Inferior parietal cortex (tissue), 1 donor: ENCODE measurements at regions not wholly inside any gene's neighbourhood (a gene's known extent, or its start where the extent isn't known, plus 50 kb on each side); places are given as distances from the start of the nearest gene placed in this dataset.
"Not testable (repeated sequence)": the region's sequence is repeated elsewhere in the genome, so short reads cannot be mapped to it uniquely, and the experiment has no call there.

ENCODE experiments used
- DNase-seq: peaks from one replicate; pipeline ENCODE4 v3.0.0-alpha.2; 2016; ENCODE audit errors: extremely low spot score

DNA sequence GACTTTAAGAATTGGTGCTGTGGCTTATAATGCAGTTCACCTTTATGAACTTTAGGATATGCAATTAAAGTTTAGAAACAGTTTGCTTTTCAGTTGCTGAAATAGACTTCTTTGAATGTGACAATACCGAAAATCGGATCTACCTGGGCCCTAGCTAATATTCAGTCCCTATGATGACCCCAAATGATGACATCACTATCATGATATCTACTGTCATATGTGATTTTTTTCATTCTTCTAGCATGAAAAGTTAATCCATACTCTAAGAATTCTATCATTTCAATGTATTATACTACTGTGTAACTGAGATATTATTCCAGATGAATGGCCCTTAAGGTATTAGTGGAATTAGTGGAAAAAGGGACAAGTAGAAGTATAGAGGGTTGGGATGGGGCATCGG is 487.2 kb upstream of the TUSC1 start:
- no peak for DNase-seq

DNA sequence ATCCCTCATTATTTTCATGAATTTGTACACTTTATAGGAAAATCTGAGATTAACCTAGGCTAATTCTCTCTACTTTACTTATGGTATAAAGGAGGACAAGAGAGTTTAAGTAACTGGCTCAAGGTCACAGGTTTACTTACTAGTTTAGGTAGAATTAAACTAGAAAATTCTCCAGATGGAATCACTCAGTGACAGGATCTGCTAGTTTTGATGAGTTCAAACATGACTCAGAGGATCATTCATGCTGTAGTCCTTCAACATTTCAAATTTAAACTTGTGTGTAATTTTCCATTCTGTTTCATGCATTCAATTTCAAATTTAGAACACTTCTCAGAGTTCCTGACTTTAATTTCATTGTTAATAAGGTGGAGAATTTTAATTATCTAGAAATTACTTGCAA is 485.7 kb upstream of the TUSC1 start:
- no peak for DNase-seq

DNA sequence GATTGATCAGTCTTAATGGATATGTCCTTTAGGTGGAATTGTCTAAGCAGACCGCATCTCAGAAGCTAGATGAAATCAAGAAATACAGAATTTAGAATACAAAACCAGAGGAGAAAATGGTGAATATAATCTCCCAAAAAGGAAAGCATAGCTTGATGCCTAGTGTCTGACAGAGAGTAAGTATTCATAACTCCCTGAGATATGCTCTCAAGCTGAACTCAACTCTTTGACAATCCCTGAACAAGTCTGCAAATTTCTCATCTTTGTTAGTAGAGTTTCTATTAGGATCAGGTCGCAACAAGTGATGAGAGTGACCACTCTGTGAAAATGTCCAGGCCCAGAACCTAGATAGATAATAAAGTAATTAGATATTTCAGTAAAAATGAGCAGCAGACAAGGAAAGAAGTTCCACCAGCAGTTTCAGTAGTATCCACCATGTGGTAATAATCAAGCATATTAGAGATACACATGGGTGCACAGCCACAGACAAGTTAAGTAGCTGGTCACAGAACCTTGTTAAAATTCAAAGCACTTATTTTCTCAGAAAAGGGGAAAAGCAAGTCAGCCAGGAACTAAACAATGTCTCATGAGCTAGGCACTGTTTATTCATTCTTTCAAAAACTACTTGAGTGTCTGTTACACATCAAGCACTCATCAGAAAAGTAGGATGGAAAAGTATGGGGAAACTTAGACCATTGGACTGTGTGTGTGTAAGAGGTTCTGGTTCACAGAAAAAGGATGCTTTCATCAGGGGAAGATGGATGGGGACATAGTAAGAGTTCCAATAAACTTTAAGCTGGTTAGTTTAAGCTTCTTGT is 481.5 kb upstream of the TUSC1 start:
- no peak for DNase-seq

DNA sequence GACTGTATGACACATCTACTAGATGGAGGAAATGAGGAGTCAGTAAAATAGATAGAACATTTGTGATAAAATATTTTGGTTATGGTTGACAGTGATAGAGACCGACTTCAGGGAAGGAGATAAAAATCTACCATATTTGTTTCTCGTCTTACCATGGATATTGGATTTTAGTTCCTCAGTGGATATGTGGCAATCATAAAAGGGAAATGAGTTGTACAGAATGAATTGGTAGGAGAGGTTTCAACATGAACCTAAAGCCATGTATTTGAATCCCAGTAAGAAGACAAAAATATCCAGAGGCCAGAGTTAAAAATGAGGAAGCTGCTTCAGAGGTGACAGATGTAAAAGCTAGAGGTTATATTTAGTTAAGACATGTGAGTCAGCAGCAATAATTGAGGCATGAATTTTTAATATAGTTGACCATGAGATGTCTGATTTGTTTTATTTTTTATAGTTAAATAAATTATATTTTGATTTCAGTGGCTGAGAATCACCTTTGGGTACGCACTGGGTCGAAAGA is 480.4 kb upstream of the TUSC1 start:
- DNase-seq = no peak

DNA sequence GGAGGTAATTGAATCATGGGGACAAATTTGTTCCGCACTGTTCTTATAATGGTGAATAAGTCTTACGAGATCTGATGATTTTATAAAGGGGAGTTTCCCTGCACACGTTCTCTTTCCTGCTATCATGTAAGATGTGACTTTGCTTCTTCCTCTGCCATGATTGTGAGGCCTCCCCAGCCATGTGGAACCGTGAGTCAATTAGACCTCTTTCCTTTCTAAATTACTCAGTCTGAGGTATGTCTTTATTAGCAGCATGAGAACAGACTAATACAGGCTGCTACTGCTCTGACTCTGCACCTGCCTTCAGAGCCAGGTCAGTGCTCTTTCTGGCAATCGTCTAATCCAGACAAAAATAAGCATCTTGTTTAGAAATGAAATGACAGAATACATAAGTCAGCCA is 479.2 kb upstream of the TUSC1 start:
- no peak for DNase-seq

DNA sequence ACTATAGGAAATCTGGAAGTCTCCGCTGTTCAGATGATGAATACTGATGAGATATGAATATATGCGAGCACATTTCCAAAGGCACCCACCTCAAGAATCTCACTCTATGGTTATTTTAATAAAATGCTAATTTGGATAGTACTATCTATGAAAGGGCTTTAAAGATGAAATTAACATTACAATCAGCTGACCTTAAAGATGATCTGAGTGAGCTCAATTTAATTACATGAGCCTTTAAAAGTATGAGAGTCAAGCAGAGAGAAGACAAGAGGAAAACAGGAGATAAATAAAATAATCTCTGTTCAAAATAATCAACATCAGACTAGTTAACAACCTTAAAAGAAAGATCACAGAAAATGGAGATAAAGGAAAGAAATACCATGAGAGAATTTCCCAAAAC is 474.1 kb upstream of the TUSC1 start:
- no peak for DNase-seq

DNA sequence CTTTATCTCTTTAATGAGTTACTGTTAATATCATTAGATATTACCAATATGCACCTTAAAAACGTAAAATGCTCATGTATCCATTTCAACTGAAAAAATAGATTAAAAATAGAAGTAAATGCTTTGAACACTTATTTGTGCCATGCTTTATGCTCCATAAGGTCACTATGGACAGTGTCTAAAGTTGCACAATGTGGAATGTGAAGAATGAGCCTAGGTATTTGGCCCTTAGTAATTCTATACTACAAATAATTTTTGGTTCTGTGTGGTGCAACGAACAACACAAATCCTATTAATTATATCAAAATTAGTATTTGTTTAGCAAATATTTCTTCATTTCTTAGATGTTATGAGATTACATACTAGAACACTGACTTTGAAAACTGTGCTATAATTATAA is 469.9 kb upstream of the TUSC1 start:
- no peak for DNase-seq

DNA sequence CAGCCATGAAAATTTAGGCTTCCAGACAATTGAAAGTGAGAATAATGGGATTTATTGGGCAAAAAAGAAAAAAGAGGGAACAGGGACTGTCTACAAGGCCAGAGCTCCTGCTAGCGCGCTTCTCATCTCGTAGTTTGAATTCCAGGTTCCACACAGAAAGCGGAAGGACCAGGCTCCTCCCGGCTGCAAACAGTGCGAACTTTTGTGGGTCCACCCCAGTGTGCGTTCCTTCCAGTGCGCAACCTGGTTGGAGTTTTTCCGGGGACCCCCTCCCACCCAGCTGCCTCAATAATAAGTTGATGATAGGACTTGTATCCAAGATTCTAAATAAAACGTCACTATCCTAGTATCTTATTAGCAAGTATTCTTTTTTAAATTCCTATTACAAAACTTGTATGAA is 467.7 kb upstream of the TUSC1 start:
- no peak for DNase-seq

DNA sequence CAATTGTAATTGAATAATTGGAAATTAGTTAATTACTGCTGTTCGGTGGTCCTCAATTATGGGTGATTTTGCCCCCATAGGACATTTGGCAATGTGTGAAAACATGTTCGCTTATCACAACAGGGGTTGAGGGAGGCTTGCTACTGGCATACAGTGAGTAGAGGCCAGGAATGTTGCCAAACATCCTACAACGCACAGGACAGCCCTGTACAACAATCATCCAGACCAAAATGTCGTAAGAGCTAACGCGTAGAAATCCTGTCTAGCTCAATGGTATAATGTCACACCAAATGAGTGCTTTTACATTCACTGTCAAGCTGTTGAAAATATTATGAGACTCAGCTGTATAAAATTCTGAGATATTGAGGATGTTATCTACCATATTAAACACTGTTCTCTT is 464.4 kb upstream of the TUSC1 start:
- DNase-seq = no peak

DNA sequence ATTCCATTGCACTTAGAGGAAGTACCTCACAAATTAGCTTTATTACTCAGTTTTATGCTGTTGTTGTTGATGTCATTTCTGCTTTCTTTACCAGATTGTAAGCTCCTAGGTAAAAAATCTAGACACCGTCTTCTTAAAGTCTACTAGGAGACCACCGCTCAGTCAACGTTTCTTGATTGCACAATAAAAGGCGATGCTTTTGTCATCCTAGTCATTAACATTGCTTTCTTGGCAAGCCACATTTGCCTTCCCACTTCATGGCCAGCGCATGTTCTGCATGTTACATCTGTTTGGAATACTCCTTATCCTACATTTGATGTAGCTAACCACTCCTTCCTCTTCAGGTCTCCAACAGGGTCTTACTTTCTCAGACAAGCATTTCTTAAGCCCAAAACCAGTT is 464.0 kb upstream of the TUSC1 start:
- DNase-seq = no peak

DNA sequence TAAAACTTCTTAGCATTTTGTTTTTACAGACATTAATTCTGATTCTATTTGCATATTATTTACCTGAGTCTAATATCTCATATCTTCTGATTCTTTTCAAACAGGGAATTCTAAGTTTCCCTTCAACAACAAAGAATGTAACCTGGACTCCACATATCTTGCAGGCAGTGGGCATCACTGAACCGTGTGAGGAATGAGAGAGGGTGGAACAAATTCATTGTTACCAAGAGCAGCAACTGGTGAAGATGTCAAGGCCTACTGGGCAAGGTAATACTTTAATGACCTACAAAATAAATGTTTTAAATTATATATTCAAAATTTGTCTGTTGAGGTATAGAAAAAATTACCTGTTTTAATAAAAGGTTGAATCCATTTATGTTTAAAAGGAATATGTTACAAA is 455.3 kb upstream of the TUSC1 start:
- no peak for DNase-seq

DNA sequence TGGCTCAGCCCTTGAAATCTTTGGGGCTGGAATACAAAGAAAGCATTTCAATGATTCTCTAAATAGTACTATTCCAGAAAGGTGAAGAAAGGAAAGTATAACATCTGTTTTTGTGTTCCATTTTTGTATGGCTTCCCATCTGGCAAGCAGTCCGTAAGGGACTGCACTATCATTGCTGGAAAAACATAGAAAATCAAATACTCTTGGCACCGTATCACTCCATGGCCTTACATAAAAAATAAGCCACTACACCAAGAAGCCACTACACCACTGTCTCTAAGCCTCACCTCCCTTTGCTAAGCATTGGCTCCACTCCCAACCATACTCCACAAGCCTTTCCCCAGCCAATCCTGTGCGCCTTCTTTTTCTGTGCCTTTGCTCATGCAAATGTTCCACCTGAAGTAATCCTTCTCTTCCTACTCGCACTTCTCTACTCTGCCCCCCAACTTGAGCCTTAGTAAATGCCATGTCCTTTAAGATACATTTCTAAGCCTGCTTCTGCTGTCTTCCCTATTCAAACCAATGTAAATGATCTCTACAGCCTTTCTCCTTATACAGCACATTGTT is 454.6 kb upstream of the TUSC1 start:
- DNase-seq = no peak

DNA sequence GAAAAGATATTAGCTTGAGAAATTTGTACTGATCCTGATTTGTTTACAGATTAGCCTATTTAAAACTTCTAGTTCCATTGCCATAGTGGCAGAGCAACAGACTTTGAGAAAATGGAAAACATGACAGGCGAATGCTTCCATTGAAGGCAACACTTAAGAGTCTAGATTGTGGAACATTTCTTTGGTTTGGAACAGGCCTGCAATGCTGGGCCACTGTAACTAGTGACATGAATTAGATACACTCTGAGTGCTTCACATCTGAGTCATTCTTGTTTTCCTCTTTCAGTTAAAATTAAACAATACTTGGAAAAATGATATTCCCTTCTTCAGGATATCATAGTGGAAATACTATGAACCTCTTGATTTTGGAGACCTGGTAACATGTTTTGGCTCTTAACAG is 453.6 kb upstream of the TUSC1 start:
- no peak for DNase-seq

DNA sequence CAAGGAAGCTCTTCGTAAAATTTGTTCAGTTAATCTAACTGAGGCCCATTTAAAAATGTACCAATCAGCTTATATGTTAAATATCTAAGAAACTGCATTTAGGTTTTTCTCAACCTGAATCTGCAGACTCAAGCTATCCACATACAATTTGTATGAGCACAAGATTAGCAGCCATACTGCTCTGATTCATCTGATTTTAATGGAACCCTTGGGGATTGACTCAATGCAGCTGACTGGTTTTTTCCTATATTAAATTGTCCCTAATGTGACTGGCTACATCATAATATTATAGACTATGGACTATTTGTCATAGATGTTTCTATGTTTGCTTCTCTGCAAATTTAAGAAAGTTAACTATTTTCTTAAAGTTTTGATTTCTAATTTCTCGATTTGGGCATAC is 451.0 kb upstream of the TUSC1 start:
- DNase-seq = no peak

DNA sequence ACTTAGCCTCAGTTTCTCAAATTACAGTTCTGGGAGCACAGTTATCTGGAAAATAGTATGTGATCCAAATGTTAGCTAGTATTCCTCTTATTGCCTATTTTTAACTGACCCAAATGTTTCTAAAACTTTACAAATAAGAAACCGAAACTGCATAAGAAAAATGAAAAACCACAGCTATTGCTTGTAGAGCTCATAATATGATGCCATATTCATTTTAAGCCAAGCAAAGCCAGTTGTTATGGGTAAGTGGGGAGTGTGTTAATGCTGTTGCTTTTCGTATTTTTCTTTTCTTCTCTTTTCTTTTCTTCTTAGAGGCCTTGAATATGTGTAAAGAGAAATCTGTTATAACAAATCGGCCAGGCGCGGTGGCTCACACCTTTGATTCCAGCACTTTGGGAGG is 447.4 kb upstream of the TUSC1 start:
- no peak for DNase-seq

DNA sequence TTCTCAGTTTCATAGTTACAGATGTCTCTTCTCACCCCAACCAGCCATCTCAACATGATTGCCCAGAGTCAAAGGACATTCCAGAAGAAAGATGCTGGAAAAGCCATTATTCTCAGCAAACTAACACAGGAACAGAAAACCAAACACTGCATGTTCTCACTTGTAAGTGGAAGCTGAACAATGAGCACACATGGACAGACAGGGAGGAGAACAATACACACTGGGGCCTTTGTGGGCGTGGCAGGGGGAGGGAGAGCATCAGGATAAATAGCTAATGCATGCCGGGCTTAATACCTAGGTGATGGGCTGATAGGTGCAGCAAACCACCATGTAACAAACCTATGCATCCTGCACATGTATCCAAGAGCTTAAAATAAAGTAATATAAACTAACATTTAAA is 437.8 kb upstream of the TUSC1 start:
- DNase-seq = not testable (repeated sequence)

DNA sequence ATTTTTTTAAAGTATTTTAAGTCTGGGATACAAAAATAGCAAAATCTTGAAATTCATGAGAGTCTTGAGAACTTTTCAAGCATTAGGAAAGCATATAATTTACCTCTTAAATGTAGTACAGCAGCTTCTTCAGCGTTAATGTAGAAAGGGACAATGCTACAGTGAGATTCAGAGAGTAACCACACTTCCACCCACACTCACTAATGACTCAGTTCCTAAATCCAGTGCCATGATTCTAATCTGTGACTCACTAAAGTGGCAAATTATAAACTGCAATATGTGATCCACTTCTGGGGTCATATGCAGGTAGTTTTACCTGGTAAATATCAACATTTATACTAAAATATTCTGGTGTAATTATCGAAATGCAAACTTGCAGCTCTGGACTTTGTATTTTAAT is 434.5 kb upstream of the TUSC1 start:
- DNase-seq = no peak

DNA sequence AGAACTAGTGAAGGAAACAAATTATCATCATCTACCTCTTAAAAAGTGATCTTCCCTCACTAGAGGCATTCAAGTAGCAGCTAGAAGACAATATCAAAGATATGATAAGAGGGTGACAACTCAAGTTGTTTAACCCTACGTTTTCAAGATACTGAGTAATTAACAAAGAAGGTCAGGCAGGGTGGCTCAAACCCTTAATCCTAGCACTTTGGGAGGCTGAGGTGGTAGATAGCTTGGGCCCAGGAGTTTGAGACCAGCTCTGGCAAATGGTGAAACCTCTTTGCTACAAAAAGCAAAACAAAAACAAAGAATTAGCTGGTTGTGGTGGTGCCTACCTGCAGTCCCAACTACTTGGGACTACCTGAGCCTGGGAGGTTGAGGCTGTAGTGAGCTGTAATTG is 408.2 kb upstream of the TUSC1 start:
- no peak for DNase-seq

DNA sequence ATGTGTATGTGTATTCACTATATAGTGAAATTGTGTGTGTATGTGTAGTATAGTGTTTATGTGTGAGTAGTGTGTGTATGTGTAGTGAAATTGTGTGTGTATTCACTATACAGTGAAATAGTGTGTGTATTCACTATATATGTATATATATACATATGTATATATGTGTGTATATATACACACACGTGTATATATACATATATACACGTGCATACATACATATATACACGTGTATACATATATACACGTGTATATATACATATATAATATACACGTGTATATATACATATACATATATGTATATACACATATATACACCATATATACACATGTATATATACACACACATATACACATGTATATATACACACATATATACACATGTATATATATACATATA is 403.6 kb upstream of the TUSC1 start:
- no peak for DNase-seq

DNA sequence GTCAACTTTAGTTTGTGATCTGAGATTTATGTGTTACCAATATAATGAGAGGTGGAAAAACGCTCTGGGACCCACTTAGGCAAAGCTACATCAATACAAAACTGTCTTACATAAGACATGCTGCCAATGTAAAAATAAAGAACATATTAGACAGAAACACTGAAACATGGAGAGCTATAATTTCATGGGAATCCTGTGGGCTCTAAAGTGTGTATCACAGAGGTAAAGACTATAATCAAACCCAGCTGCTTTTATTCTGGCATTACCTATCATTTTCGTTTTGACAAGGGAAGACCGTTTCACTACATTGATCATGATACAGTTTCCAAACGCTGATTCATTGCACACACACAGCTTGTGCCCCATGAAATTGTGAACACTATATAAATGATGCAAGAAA is 400.5 kb upstream of the TUSC1 start:
- DNase-seq = no peak

DNA sequence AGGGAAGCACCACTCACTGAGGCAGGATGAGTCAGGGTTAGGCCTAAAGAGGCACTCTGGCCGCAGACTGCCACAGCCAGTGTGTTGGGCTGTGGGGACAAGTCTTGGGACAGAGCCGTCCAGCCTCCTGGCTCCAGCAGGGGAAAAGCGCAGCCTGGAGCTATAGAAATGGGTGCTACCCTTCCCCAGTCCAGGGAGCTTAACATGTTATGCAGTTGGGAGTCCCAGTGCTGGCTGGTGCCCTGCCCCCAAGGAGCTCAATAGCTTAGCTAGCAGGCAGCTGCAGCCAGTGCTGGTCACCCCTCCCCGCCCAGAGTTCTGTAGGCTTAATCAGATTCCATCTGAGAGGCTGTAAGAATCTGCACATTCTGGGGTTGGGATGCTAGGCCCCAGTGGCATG is 399.6 kb upstream of the TUSC1 start:
- no peak for DNase-seq

DNA sequence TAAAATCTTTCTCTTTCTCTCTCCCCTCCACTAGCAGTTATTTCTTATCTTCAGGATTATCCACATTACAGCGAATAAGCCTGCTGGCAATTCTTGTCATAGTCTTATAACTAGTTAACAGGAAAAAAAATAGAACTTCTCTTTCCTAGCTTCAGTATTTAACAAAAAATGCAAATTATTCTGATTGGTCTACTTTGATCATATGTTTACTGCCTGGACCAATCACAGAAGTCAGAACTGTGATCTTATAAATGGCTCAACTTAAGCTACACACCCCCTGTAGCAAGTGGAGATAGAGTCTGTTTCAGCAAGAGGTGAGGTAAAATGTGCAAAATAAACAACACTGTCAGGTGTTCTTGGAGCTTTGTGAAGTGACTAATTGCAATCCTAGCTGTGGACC is 389.4 kb upstream of the TUSC1 start:
- no peak for DNase-seq

DNA sequence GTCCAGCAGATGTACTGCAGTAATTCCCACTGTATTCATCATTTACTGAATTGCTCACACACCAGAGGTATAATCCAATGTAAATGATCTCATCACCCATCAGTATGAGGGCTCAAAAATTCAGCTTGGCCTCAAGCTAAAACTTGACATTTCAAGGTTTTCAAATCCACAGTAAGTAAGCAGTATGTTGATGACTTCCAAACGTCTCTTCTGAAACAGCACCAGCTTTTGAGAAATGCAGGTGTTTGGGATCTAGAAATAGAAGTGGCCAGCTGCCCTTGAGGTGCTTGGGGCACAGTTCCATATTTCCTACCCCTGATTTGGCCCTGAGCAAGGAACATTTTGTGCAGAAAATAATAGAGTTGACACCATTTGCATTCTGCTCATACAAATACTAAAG is 388.0 kb upstream of the TUSC1 start:
- DNase-seq = no peak
